ENCODE measurements at regions not wholly inside any gene's neighbourhood (a gene's known extent, or its start where the extent isn't known, plus 50 kb on each side); places are given as distances from the start of the nearest gene placed in this dataset.

DNA sequence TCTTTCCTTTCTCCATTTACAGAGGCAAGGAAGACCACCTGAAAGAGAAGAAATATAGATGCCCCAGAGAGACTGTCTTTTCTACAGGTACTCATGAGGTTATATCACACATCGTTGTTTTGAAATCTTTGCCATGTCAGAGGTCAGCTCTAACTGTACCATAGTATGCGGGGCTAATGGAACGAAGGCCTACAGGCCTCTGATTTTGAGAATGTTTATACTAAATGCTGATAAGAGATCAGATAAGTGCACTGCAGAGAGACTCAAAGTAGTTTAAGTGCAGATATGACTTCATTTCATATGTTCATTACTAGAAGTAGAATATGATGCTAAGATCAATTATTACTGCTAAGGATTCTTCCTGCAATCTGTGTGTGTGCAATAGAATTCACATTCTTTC lies 1005.0 kb downstream of the GALC start:
- DNase-seq (ENCODE audit: low read depth, low spot score): no peak
- Histone ChIP-seq H3K27ac (ENCODE audit: low read depth, low read length) (no peak overlapping the region), H3K27me3 (ENCODE audit: control insufficient read depth, insufficient read depth, low read length) (no peaks in the 10 kb centered on the region), H3K4me3 (ENCODE audit: low read depth, low read length) (no peak overlapping the region), H3K9me3 (ENCODE audit: control insufficient read depth, insufficient read depth, low read length) (no peaks in the 10 kb centered on the region)
- CTCF ChIA-PET: no interaction called here
- POLR2A ChIA-PET: no interaction called here
- TF ChIP-seq, protein P1, sequence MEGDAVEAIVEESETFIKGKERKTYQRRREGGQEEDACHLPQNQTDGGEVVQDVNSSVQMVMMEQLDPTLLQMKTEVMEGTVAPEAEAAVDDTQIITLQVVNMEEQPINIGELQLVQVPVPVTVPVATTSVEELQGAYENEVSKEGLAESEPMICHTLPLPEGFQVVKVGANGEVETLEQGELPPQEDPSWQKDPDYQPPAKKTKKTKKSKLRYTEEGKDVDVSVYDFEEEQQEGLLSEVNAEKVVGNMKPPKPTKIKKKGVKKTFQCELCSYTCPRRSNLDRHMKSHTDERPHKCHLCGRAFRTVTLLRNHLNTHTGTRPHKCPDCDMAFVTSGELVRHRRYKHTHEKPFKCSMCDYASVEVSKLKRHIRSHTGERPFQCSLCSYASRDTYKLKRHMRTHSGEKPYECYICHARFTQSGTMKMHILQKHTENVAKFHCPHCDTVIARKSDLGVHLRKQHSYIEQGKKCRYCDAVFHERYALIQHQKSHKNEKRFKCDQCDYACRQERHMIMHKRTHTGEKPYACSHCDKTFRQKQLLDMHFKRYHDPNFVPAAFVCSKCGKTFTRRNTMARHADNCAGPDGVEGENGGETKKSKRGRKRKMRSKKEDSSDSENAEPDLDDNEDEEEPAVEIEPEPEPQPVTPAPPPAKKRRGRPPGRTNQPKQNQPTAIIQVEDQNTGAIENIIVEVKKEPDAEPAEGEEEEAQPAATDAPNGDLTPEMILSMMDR (IDR thresholded peaks at IDR 0.05; ENCODE audit: low read depth, low read length): no peak

DNA sequence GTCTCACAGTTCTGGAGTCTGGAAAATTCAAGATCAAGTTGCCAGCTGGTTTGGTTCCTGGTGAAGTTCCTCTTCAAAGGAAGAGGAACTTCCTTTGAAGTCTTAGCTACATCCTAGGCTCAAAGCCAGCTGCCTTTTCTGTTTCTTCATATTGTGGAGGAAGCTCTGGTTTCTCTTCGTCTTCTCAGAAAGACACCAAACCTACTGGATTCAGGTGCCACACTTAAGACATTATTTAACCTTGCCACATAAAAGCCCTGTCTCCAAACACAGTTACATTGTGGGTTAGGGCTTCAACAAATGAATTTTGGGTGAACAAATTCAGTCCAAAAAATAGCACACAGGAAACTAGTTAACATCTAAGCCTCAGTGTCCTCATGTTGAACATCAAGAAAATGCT lies 1019.8 kb downstream of the GALC start:
- ChIA-PET CTCF (no interaction called here), POLR2A (no interaction called here)
- TF ChIP-seq, protein P1 (IDR thresholded peaks at IDR 0.05; ENCODE audit: low read depth, low read length): no peak
- H3K27me3 ChIP-seq (ENCODE audit: control insufficient read depth, insufficient read depth, low read length): no peaks in the 10 kb centered on the region
- DNase-seq (ENCODE audit: low read depth, low spot score): no peak
- no peak overlapping the region for H3K27ac ChIP-seq (ENCODE audit: low read depth, low read length)
- H3K9me3 ChIP-seq (ENCODE audit: control insufficient read depth, insufficient read depth, low read length): no peaks in the 10 kb centered on the region; the same call in 1 of the 2 replicates
- H3K4me3 ChIP-seq (ENCODE audit: low read depth, low read length): no peak overlapping the region

DNA sequence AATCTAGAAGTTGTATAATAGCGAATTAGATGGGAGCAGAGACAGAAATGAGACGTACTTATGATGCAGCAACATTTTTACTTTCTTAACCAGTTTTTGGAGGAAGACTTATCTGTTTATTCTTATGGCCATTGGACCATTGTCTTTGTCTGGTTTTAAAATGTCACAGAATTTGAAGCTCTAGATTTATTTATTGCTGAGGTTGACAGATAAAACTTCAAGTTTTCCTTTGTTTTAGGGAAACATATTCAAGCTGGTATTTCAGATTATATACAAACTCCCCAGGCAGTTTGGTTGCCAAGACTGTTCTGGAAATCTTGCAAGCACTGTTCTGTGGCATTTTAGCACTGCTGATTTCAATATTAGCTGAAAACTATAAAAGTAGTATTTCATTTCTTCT lies 1021.7 kb downstream of the GALC start:
- POLR2A ChIA-PET: no interaction called here
- DNase-seq (ENCODE audit: low read depth, low spot score): no peak
- TF ChIP-seq, protein P1 (IDR thresholded peaks at IDR 0.05; ENCODE audit: low read depth, low read length): no peak
- CTCF ChIA-PET: no interaction called here
- H3K4me3 ChIP-seq (ENCODE audit: low read depth, low read length): no peak overlapping the region
- H3K27me3 ChIP-seq (ENCODE audit: control insufficient read depth, insufficient read depth, low read length): no peaks in the 10 kb centered on the region
- no peaks in the 10 kb centered on the region; the same call in 1 of the 2 replicates for H3K9me3 ChIP-seq (ENCODE audit: control insufficient read depth, insufficient read depth, low read length)
- no peak overlapping the region for H3K27ac ChIP-seq (ENCODE audit: low read depth, low read length)

DNA sequence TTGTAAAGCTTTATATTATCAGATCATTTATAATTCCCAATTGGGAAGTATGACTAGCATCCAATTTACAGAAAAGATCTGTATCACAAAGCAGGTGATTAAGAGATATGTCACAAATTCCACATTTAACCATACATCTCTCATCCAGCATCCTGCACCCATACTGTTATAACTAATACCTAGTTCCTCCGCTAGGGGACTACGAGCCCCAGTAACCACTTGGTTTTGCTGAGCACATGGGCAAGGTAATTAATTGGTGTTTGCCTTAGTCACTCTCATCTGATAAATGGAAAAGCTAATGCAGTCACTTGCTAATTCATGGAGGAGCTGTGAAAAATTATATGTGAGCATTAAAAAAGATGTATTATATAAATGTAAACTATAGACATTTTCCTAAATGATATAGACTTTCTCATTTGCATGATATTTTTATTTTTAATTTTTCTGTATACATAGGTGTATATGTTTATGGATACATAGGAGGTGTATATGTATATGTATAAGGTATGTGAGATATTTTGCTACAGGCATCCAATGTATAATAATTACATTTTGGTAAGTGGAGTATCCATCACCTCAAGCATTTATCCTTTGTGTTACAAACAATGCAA lies 1031.8 kb downstream of the GALC start:
- H3K27me3 ChIP-seq (ENCODE audit: control insufficient read depth, insufficient read depth, low read length): no peaks in the 10 kb centered on the region
- POLR2A ChIA-PET: no interaction called here
- CTCF ChIA-PET: interaction anchor here (0.6 to 1.9 kb wide), 4 partner anchors 18 to 655 kb away, joined by 3 to 8 read pairs (median 4); no protein-coding TSS in a partner anchor
- H3K27ac ChIP-seq (ENCODE audit: low read depth, low read length): no peak overlapping the region
- H3K9me3 ChIP-seq (ENCODE audit: control insufficient read depth, insufficient read depth, low read length): no peaks in the 10 kb centered on the region
- no peak overlapping the region for H3K4me3 ChIP-seq (ENCODE audit: low read depth, low read length)
- TF ChIP-seq, protein P1 (IDR thresholded peaks at IDR 0.05; ENCODE audit: low read depth, low read length): peak; percentile 68
- DNase-seq (ENCODE audit: low read depth, low spot score): no peak

DNA sequence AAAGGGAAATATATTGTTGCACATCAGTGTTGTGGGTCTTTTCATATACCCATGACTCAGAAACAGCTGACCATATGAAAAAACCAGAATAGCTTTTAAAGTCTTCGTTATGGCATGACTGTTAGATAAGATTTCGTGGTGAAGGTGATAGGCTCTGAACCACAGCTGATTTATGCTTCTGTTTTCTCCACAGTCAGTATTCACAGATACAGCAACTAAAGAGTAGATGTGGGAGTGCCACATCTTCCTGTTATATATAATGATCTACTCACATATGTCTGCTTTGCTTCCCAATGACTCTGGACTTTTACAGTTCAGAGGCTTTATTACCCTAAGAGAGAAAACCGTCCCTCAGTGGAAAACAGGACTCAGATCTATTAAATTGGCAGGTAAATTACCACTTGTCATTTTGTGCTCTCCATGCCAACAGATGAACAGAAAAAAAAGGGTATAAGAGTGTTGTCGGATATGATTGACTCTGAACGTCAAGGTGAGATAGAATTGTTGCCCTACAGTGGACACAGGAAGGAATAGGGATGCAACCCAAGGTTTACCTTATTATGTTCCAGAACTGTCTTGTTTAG lies 1037.1 kb downstream of the GALC start:
- H3K27ac ChIP-seq (ENCODE audit: low read depth, low read length): no peak overlapping the region
- TF ChIP-seq, protein P1 (IDR thresholded peaks at IDR 0.05; ENCODE audit: low read depth, low read length): no peak
- DNase-seq (ENCODE audit: low read depth, low spot score): no peak
- no peaks in the 10 kb centered on the region for H3K27me3 ChIP-seq (ENCODE audit: control insufficient read depth, insufficient read depth, low read length)
- H3K9me3 ChIP-seq (ENCODE audit: control insufficient read depth, insufficient read depth, low read length): no peaks in the 10 kb centered on the region
- ChIA-PET CTCF (no interaction called here), POLR2A (no interaction called here)
- H3K4me3 ChIP-seq (ENCODE audit: low read depth, low read length): no peak overlapping the region

Measured in AG04450 (cell line).